Peyer's patch (tissue), 4 donors: ENCODE measurements at regions not wholly inside any gene's neighbourhood (a gene's known extent, or its start where the extent isn't known, plus 50 kb on each side); places are given as distances from the start of the nearest gene placed in this dataset.

Experiments used
- CTCF ChIP-seq, 6 experiments: fragments of 450-650 bp in 4 of 6; fragments of 200-600 bp in 2 of 6; sonication (generic) in 1 of 6; IDR thresholded peaks; one replicate each; pipeline ENCODE4 v1.5.1; 2017 to 2019; ENCODE audit warnings: antibody characterized with exemption in 6 of 6, mild to moderate bottlenecking in 3 of 6, moderate library complexity in 1 of 6
- POLR2A ChIP-seq, 2 donors: fragments of 450-650 bp; IDR thresholded peaks; one replicate each; pipeline ENCODE4 v1.5.1; 2017; ENCODE audit warnings: antibody characterized with exemption in 2 of 2, mild to moderate bottlenecking in 2 of 2, moderate library complexity in 2 of 2

GRCh38 chr9:116055536-116055935, 98.1 kb upstream of the PAPPA start:
- no peak for TF ChIP-seq CTCF (IDR thresholded peaks at IDR 0.05)
- no peak for TF ChIP-seq POLR2A (IDR thresholded peaks at IDR 0.05)
